Activated CD4-positive, alpha-beta memory T cell treated with anti-CD3 and anti-CD28 coated beads for 36 hours (primary cell): ENCODE measurements at regions not wholly inside any gene's neighbourhood (a gene's known extent, or its start where the extent isn't known, plus 50 kb on each side); places are given as distances from the start of the nearest gene placed in this dataset.

Source experiments
- CTCF ChIA-PET: fragments of 350-600 bp; sonication (Branson Sonifier 250); formaldehyde crosslinking; loops from one replicate; lab custom pipeline; 2021; ENCODE audit warnings: antibody characterized with exemption, inconsistent platforms; lab: Charles Lee
- POLR2A ChIA-PET: fragments of 350-600 bp; sonication (Branson Sonifier 250); formaldehyde crosslinking; loops from one replicate; lab custom pipeline; 2021; ENCODE audit warnings: antibody characterized with exemption; lab: Charles Lee
- DNase-seq: peaks from one replicate; pipeline ENCODE4 v3.0.0-alpha.2; 2020
- H3K27ac Mint-ChIP-seq: one replicate; pipeline ENCODE4 v1.8.0; 2021; ENCODE audit warnings: mixed read lengths
- H3K27me3 Mint-ChIP-seq: one replicate; pipeline ENCODE4 v1.8.0; 2021; ENCODE audit warnings: mixed read lengths
- H3K36me3 Mint-ChIP-seq: one replicate; pipeline ENCODE4 v1.8.0; 2021; ENCODE audit warnings: mixed read lengths
- H3K4me1 Mint-ChIP-seq: one replicate; pipeline ENCODE4 v1.8.0; 2021; ENCODE audit warnings: low read depth, mixed read lengths
- H3K4me3 Mint-ChIP-seq: one replicate; pipeline ENCODE4 v1.8.0; 2021; ENCODE audit warnings: mild to moderate bottlenecking, mixed read lengths
- H3K9me3 Mint-ChIP-seq: one replicate; pipeline ENCODE4 v1.8.0; 2021; ENCODE audit warnings: mixed read lengths
- intact Hi-C: fragments of 100-400 bp; cut with micrococcal nuclease; formaldehyde crosslinking; loops from one replicate; pipeline ENCODE4 v1.15.1; 2023

GRCh38 chr9:73839471-73839870 is 657.7 kb upstream of the RORB start:
- CTCF ChIA-PET, result no interaction called here
- Mint-ChIP-seq H3K27me3 (no peaks in the 10 kb centered on the region), H3K36me3 (no peaks in the 10 kb centered on the region), H3K4me3 (no peak overlapping the region), H3K27ac (no peak overlapping the region), H3K4me1 (no peaks in the 10 kb centered on the region), H3K9me3 (no peaks in the 10 kb centered on the region)
- intact Hi-C loops, result loop anchor here (10.0 kb wide), 1 partner anchor 185 kb away; no protein-coding TSS in a partner anchor
- POLR2A ChIA-PET, result no interaction called here
- DNase-seq, result no peak

- ChIA-PET CTCF (no interaction called here), POLR2A (no interaction called here)
- Mint-ChIP-seq H3K4me3 (no peak overlapping the region), H3K9me3 (no peaks in the 10 kb centered on the region), H3K36me3 (no peaks in the 10 kb centered on the region), H3K27me3 (no peaks in the 10 kb centered on the region), H3K27ac (no peak overlapping the region), H3K4me1 (no peaks in the 10 kb centered on the region)
- intact Hi-C loops, result no loop called here
- DNase-seq, result no peak
These were observed 656.1 kb upstream of the RORB start for GRCh38 chr9:73841018-73841417.

GRCh38 chr9:73844135-73844534 is 653.0 kb upstream of the RORB start:
- Mint-ChIP-seq H3K27me3 (no peaks in the 10 kb centered on the region), H3K4me1 (no peaks in the 10 kb centered on the region), H3K27ac (no peak overlapping the region), H3K9me3 (no peaks in the 10 kb centered on the region), H3K36me3 (no peaks in the 10 kb centered on the region), H3K4me3 (no peak overlapping the region)
- DNase-seq, result no peak
- POLR2A ChIA-PET, result no interaction called here
- CTCF ChIA-PET, result no interaction called here
- intact Hi-C loops, result no loop called here

GRCh38 chr9:73845539-73845938 is 651.6 kb upstream of the RORB start:
- ChIA-PET CTCF (no interaction called here), POLR2A (no interaction called here)
- intact Hi-C loops, result no loop called here
- Mint-ChIP-seq H3K9me3 (no peaks in the 10 kb centered on the region), H3K27me3 (no peaks in the 10 kb centered on the region), H3K4me1 (no peaks in the 10 kb centered on the region), H3K4me3 (no peak overlapping the region), H3K27ac (no peak overlapping the region), H3K36me3 (no peaks in the 10 kb centered on the region)
- no peak for DNase-seq

GRCh38 chr9:73845954-73846690 is 651.0 kb upstream of the RORB start:
- intact Hi-C loops, result no loop called here
- CTCF ChIA-PET, result no interaction called here
- no peak overlapping the region for H3K4me3 Mint-ChIP-seq
- DNase-seq, result no peak
- H3K36me3 Mint-ChIP-seq, result no peaks in the 10 kb centered on the region
- H3K9me3 Mint-ChIP-seq, result no peaks in the 10 kb centered on the region
- H3K27me3 Mint-ChIP-seq, result no peaks in the 10 kb centered on the region
- H3K27ac Mint-ChIP-seq, result no peak overlapping the region
- no peaks in the 10 kb centered on the region for H3K4me1 Mint-ChIP-seq
- POLR2A ChIA-PET, result no interaction called here

- DNase-seq, result no peak
- Mint-ChIP-seq H3K27ac (no peak overlapping the region), H3K27me3 (no peaks in the 10 kb centered on the region), H3K9me3 (no peaks in the 10 kb centered on the region), H3K4me1 (no peaks in the 10 kb centered on the region), H3K4me3 (no peak overlapping the region), H3K36me3 (no peaks in the 10 kb centered on the region)
- intact Hi-C loops, result no loop called here
- CTCF ChIA-PET, result no interaction called here
- POLR2A ChIA-PET, result no interaction called here
These were observed 649.6 kb upstream of the RORB start for GRCh38 chr9:73847536-73847935.

GRCh38 chr9:73853549-73853948 is 643.6 kb upstream of the RORB start:
- Mint-ChIP-seq H3K4me1 (no peaks in the 10 kb centered on the region), H3K9me3 (no peaks in the 10 kb centered on the region), H3K27ac (no peak overlapping the region), H3K4me3 (no peak overlapping the region), H3K27me3 (no peaks in the 10 kb centered on the region), H3K36me3 (no peaks in the 10 kb centered on the region)
- ChIA-PET CTCF (no interaction called here), POLR2A (no interaction called here)
- no peak for DNase-seq
- intact Hi-C loops, result no loop called here

GRCh38 chr9:73855206-73855605 is 641.9 kb upstream of the RORB start:
- Mint-ChIP-seq H3K27me3 (no peaks in the 10 kb centered on the region), H3K36me3 (no peaks in the 10 kb centered on the region), H3K4me1 (no peaks in the 10 kb centered on the region), H3K9me3 (no peaks in the 10 kb centered on the region), H3K4me3 (no peak overlapping the region), H3K27ac (no peak overlapping the region)
- no peak for DNase-seq
- intact Hi-C loops, result no loop called here
- ChIA-PET POLR2A (no interaction called here), CTCF (no interaction called here)

GRCh38 chr9:73863924-73864323 is 633.2 kb upstream of the RORB start:
- Mint-ChIP-seq H3K9me3 (no peaks in the 10 kb centered on the region), H3K4me3 (no peak overlapping the region), H3K27ac (no peak overlapping the region), H3K36me3 (no peaks in the 10 kb centered on the region), H3K27me3 (no peaks in the 10 kb centered on the region), H3K4me1 (no peaks in the 10 kb centered on the region)
- CTCF ChIA-PET, result no interaction called here
- no peak for DNase-seq
- intact Hi-C loops, result no loop called here
- POLR2A ChIA-PET, result no interaction called here

- intact Hi-C loops, result no loop called here
- Mint-ChIP-seq H3K36me3 (no peaks in the 10 kb centered on the region), H3K9me3 (no peaks in the 10 kb centered on the region), H3K27ac (no peak overlapping the region), H3K4me3 (no peak overlapping the region), H3K4me1 (no peaks in the 10 kb centered on the region), H3K27me3 (no peaks in the 10 kb centered on the region)
- ChIA-PET CTCF (no interaction called here), POLR2A (no interaction called here)
- DNase-seq, result no peak
These were observed 630.7 kb upstream of the RORB start for GRCh38 chr9:73866451-73866850.

GRCh38 chr9:73869264-73869663 is 627.9 kb upstream of the RORB start:
- Mint-ChIP-seq H3K36me3 (no peaks in the 10 kb centered on the region), H3K27ac (no peak overlapping the region), H3K27me3 (no peaks in the 10 kb centered on the region), H3K4me1 (no peaks in the 10 kb centered on the region), H3K4me3 (no peak overlapping the region), H3K9me3 (no peaks in the 10 kb centered on the region)
- ChIA-PET CTCF (no interaction called here), POLR2A (no interaction called here)
- peak; percentile 40 for DNase-seq
- intact Hi-C loops, result no loop called here

GRCh38 chr9:73871636-73872035 is 625.5 kb upstream of the RORB start:
- CTCF ChIA-PET, result no interaction called here
- H3K4me1 Mint-ChIP-seq, result no peaks in the 10 kb centered on the region

GRCh38 chr9:73872701-73873100 is 624.4 kb upstream of the RORB start:
- no peaks in the 10 kb centered on the region for H3K9me3 Mint-ChIP-seq
- ChIA-PET POLR2A (no interaction called here), CTCF (no interaction called here)
- H3K27me3 Mint-ChIP-seq, result no peaks in the 10 kb centered on the region
- H3K4me1 Mint-ChIP-seq, result no peaks in the 10 kb centered on the region
- no peaks in the 10 kb centered on the region for H3K36me3 Mint-ChIP-seq
- intact Hi-C loops, result no loop called here
- no peak overlapping the region for H3K27ac Mint-ChIP-seq
- no peak for DNase-seq
- no peak overlapping the region for H3K4me3 Mint-ChIP-seq

More at GRCh38 chr9:73871636-73872035, 625.5 kb upstream of the RORB start:
- POLR2A ChIA-PET, result no interaction called here
- Mint-ChIP-seq H3K9me3 (no peaks in the 10 kb centered on the region), H3K4me3 (no peak overlapping the region), H3K27ac (no peak overlapping the region), H3K36me3 (no peaks in the 10 kb centered on the region), H3K27me3 (no peaks in the 10 kb centered on the region)
- no peak for DNase-seq
- intact Hi-C loops, result no loop called here
